ENCODE measurements at regions not wholly inside any gene's neighbourhood (a gene's known extent, or its start where the extent isn't known, plus 50 kb on each side); places are given as distances from the start of the nearest gene placed in this dataset.

GRCh38 chr6:56400273-56400672 lies 152.9 kb upstream of the COL21A1 start:
- DNase-seq (ENCODE audit: low read depth) = no peak
- POLR2A ChIA-PET = no interaction called here
- Histone ChIP-seq H3K27me3 (ENCODE audit: control insufficient read depth, insufficient read depth, low read length) (no peaks in the 10 kb centered on the region), H3K36me3 (ENCODE audit: control insufficient read depth, insufficient read depth, low read length) (no peaks in the 10 kb centered on the region), H3K4me3 (ENCODE audit: low read depth, low read length) (no peak overlapping the region)
- no peak for TF ChIP-seq CTCF (IDR thresholded peaks at IDR 0.05; ENCODE audit: insufficient read depth, low read depth, low read length)
- CTCF ChIA-PET = interaction anchor here (0.6 kb wide), 1 partner anchor 11 kb away, joined by 3 read pairs; no protein-coding TSS in a partner anchor

DNA sequence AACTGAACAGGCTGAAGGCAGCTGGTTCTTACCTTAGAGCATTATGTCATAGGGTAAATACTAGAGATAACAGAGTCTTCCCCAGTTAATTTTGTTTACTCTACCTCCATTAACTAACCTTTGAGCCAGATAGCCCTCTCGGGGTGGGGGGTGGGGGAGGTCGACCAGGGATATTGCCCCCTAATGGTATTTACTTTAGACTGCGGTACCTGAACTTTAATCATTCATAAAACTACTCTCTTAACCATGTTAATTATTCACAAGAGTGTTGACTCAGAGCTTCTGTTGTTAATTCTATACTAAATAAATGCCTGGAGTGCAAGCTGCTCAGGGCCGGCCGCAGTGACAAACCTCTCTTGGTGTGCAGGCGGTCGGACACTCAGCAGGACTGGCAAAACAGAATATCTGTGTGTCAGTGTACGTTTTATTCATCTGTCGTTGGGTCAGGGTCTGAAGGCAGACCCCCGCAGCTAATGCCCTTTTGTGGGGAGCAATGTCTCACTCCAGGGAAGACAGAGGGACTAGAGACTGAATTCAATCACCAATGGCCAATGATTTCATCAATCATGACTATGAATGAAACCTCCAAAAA lies 152.4 kb upstream of the COL21A1 start:
- CTCF ChIA-PET = interaction anchor here (0.6 kb wide), 1 partner anchor 11 kb away, joined by 3 read pairs; no protein-coding TSS in a partner anchor

DNA sequence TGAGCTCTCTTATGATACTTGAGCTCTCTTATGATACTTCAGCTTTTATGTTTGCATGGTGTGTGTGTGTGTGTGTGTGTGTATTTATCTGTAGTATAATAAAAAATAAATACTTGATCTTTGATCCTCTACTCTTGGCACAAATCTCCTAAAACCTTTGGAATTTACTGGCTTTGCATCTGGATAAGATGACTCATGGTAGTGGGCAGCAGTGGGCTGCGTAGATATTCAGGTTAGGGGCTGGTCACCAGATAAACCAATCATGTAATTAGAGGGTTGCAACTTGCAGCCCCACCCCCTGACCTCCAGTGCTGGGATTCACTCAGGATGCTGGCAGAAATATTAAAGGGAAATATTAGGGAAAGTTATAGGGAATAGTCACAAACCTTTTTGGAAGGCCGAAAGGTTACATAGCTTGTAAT lies 151.9 kb upstream of the COL21A1 start:
- ChIA-PET POLR2A (no interaction called here), CTCF (interaction anchor here (0.7 kb wide), 1 partner anchor 40 kb away, joined by 3 read pairs; no protein-coding TSS in a partner anchor)
- Histone ChIP-seq H3K4me3 (ENCODE audit: low read depth, low read length) (no peak overlapping the region), H3K27me3 (ENCODE audit: control insufficient read depth, insufficient read depth, low read length) (no peaks in the 10 kb centered on the region), H3K36me3 (ENCODE audit: control insufficient read depth, insufficient read depth, low read length) (no peaks in the 10 kb centered on the region)
- no peak for TF ChIP-seq CTCF (IDR thresholded peaks at IDR 0.05; ENCODE audit: insufficient read depth, low read depth, low read length)
- DNase-seq (ENCODE audit: low read depth) = no peak

More for the DNA sequence above, 152.4 kb upstream of the COL21A1 start:
- no peak for TF ChIP-seq CTCF (IDR thresholded peaks at IDR 0.05; ENCODE audit: insufficient read depth, low read depth, low read length)
- Histone ChIP-seq H3K36me3 (ENCODE audit: control insufficient read depth, insufficient read depth, low read length) (no peaks in the 10 kb centered on the region), H3K27me3 (ENCODE audit: control insufficient read depth, insufficient read depth, low read length) (no peaks in the 10 kb centered on the region), H3K4me3 (ENCODE audit: low read depth, low read length) (no peak overlapping the region)
- DNase-seq (ENCODE audit: low read depth) = no peak
- POLR2A ChIA-PET = no interaction called here

- H3K27me3 ChIP-seq (ENCODE audit: control insufficient read depth, insufficient read depth, low read length) = no peaks in the 10 kb centered on the region
- no peaks in the 10 kb centered on the region for H3K36me3 ChIP-seq (ENCODE audit: control insufficient read depth, insufficient read depth, low read length)
- CTCF ChIA-PET = no interaction called here
- TF ChIP-seq CTCF (IDR thresholded peaks at IDR 0.05; ENCODE audit: insufficient read depth, low read depth, low read length) = no peak
- POLR2A ChIA-PET = no interaction called here
- H3K4me3 ChIP-seq (ENCODE audit: low read depth, low read length) = no peak overlapping the region
- DNase-seq (ENCODE audit: low read depth) = no peak
Observed at GRCh38 chr6:56396435-56396834, 149.1 kb upstream of the COL21A1 start.

DNA sequence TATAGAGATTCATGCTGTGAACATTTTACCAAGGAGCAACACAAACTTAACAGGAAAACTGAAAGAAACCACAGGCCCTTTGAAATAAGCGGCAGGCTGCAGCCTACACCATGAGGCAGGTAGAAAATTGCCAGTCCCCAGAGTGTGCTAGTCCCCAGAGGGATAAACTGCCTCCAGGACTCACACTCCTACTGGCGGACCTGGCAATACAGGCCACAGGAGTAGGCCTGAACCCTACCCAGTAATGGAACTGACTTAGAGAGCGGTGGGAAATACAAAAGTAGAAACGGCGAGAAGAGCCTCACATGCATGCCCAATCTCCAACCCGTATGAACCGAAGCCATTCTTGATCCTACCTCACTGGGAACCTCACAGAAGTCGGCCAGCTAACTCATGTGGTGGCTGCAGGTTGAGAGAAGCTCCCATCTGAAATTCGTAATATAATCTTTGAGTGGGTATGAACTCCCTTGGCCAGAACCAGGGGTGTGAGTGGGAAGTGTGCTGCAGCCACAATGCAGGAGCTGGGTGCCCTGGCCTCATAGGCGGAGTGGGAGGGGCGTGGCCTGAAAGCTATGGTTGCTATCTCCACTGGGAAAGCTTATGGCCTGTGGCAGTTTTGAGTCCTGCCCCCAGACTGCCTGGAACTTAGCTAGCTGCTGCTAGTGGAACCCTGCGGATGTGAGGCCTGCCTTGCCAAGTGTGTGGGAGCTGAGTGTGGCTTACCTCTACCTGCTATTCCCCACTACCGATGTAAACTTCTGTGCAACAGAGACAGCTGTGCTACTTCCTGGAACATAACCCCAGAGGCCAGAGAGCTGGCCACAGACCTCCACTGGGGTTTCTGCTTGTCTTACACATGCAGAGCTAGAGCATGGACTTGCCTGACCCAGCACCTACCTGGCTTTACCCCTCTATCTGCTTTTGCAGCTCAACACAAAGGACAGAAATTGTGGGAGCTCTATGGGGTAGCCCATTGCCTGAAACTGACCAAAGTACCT lies 146.5 kb upstream of the COL21A1 start:
- no peaks in the 10 kb centered on the region for H3K27me3 ChIP-seq (ENCODE audit: control insufficient read depth, insufficient read depth, low read length)
- no peak for TF ChIP-seq CTCF (IDR thresholded peaks at IDR 0.05; ENCODE audit: insufficient read depth, low read depth, low read length)
- ChIA-PET CTCF (interaction anchor here (1.3 kb wide), 1 partner anchor 10 kb away, joined by 7 read pairs; no protein-coding TSS in a partner anchor), POLR2A (no interaction called here)
- H3K36me3 ChIP-seq (ENCODE audit: control insufficient read depth, insufficient read depth, low read length) = no peaks in the 10 kb centered on the region
- DNase-seq (ENCODE audit: low read depth) = no peak
- H3K4me3 ChIP-seq (ENCODE audit: low read depth, low read length) = no peak overlapping the region

All from BJ (cell line).